Endothelial cell (in vitro differentiated cells): ENCODE measurements at regions not wholly inside any gene's neighbourhood (a gene's known extent, or its start where the extent isn't known, plus 50 kb on each side); places are given as distances from the start of the nearest gene placed in this dataset.

Experiments used
- DNase-seq: peaks from one replicate; pipeline ENCODE4 v3.0.0; 2021; ENCODE audit warnings: low spot score
- H3K27ac Mint-ChIP-seq: one replicate; pipeline ENCODE4 v1.8.0; 2021; ENCODE audit warnings: mixed read lengths, inconsistent platforms; ENCODE audit not compliant: unreplicated experiment
- H3K27me3 Mint-ChIP-seq: one replicate; pipeline ENCODE4 v1.8.0; 2021; ENCODE audit warnings: mild to moderate bottlenecking, moderate library complexity, mixed read lengths, inconsistent platforms; ENCODE audit not compliant: unreplicated experiment
- H3K36me3 Mint-ChIP-seq: one replicate; pipeline ENCODE4 v1.8.0; 2021; ENCODE audit warnings: mild to moderate bottlenecking, low read depth, mixed read lengths, inconsistent platforms; ENCODE audit not compliant: unreplicated experiment
- H3K4me1 Mint-ChIP-seq: one replicate; pipeline ENCODE4 v1.8.0; 2021; ENCODE audit warnings: mild to moderate bottlenecking, mixed read lengths, inconsistent platforms; ENCODE audit not compliant: unreplicated experiment
- H3K4me3 Mint-ChIP-seq: one replicate; pipeline ENCODE4 v1.8.0; 2021; ENCODE audit warnings: mild to moderate bottlenecking, mixed read lengths, inconsistent platforms; ENCODE audit not compliant: unreplicated experiment
- H3K9me3 Mint-ChIP-seq: one replicate; pipeline ENCODE4 v1.8.0; 2021; ENCODE audit warnings: mixed read lengths, inconsistent platforms; ENCODE audit not compliant: unreplicated experiment
- TF ChIP-seq, protein P1 (sequence below): fragments of 200-600 bp; sonication (generic); IDR thresholded peaks from one replicate; pipeline ENCODE4 v1.5.0; 2021; ENCODE audit warnings: antibody characterized with exemption; ENCODE audit not compliant: unreplicated experiment

DNA sequence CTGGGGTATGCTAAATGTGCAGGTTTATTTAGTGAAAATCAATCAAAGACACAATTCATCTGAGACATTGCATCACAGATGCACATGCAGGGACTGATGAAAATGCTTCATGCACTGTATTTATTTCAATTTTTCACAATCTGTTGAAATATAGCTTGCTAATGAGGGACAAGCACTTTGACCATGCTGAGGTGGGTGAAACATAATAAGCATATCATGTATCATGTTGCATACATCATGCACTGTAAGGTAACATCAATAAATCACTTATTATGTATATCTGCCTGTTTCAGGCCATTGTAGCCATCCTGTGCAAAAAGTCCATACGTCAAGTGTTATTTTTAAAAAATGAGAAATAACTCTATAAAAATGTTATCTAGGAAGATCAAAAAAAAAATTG lies 426.9 kb upstream of the PCDH15 start:
- DNase-seq: no peak
- TF ChIP-seq, protein P1, sequence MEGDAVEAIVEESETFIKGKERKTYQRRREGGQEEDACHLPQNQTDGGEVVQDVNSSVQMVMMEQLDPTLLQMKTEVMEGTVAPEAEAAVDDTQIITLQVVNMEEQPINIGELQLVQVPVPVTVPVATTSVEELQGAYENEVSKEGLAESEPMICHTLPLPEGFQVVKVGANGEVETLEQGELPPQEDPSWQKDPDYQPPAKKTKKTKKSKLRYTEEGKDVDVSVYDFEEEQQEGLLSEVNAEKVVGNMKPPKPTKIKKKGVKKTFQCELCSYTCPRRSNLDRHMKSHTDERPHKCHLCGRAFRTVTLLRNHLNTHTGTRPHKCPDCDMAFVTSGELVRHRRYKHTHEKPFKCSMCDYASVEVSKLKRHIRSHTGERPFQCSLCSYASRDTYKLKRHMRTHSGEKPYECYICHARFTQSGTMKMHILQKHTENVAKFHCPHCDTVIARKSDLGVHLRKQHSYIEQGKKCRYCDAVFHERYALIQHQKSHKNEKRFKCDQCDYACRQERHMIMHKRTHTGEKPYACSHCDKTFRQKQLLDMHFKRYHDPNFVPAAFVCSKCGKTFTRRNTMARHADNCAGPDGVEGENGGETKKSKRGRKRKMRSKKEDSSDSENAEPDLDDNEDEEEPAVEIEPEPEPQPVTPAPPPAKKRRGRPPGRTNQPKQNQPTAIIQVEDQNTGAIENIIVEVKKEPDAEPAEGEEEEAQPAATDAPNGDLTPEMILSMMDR: no peak
- no peak overlapping the region for H3K4me3 Mint-ChIP-seq
- no peaks in the 10 kb centered on the region for H3K36me3 Mint-ChIP-seq
- H3K9me3 Mint-ChIP-seq: no peaks in the 10 kb centered on the region
- H3K27me3 Mint-ChIP-seq: no peaks in the 10 kb centered on the region
- no peaks in the 10 kb centered on the region for H3K4me1 Mint-ChIP-seq
- no peak overlapping the region for H3K27ac Mint-ChIP-seq

DNA sequence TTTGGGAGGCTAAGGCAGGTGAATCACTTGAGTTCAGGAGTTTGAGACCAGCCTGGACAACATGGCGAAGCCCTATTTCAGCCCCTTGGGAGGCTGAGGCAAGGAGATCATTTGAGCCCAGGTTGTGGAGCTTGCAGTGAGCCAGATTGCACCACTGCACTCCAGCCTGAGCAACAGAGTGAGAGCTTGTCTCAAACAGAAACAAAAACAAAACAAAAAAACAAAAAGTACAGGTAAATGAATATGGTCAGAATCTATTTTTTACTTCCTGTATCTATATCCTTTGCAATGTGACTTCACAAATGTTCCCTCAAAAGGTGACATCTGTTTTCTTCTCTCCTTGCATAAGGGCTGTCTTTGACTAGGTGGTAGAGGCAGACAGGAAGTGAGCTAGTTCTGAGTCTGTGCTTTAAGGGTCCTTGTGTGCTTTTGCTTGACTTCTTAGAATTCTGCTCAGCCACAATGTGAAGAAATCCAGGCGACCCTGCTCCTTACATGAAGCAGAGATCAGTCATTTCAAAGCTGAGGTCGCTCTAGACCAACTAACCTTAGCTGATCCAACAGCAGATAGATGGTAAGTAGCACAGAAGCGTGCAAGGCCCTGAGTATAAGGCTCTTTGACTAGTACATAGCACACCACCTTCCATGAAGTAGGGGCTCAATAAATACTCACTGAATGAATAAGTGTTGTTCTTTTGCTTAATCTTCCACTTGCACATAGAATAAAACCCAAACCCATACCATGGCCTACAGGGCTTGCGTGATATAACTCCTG lies 423.2 kb upstream of the PCDH15 start:
- H3K36me3 Mint-ChIP-seq: no peaks in the 10 kb centered on the region
- no peaks in the 10 kb centered on the region for H3K9me3 Mint-ChIP-seq
- no peak for DNase-seq
- H3K27ac Mint-ChIP-seq: no peak overlapping the region
- H3K4me3 Mint-ChIP-seq: no peak overlapping the region
- no peaks in the 10 kb centered on the region for H3K27me3 Mint-ChIP-seq
- H3K4me1 Mint-ChIP-seq: no peaks in the 10 kb centered on the region
- TF ChIP-seq, protein P1: no peak

DNA sequence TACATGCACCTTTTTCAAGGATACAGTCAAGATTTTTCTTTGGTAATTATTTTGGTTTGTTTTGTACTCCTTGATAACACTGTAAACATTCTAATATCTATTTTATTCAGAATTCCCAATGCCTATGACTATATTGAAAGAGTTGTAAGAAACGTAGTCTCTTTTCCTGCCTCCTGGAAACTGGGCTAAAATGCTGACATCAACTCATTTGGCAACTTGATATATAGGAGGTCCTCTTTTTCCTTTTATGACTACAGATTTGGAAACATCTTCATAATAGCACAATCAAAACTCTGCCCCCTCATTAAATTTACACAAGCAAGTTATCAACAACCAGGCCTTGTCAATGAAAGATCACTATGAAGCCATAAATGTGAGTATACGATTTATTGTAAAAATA lies 422.3 kb upstream of the PCDH15 start:
- H3K36me3 Mint-ChIP-seq: no peaks in the 10 kb centered on the region
- TF ChIP-seq, protein P1: no peak
- no peak overlapping the region for H3K4me3 Mint-ChIP-seq

DNA sequence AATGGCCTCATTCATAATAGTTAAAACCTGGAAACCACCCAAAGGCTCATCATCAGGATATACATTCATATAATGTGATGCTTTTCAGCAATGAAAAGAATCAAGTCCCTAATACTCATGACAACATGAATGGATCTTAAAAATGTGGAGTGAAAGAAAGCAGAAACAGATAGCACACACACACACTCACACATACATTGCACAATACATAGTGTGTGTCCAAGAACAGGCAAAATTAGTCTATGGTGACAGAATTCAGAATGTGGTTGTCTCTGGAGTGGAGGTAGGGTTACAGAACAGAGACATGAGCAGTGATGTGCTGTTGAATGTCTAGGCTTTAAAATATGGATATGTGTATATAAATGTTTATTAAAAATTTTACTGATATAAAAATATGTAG lies 419.9 kb upstream of the PCDH15 start:
- TF ChIP-seq, protein P1: no peak
- Mint-ChIP-seq H3K27me3 (no peaks in the 10 kb centered on the region), H3K36me3 (no peaks in the 10 kb centered on the region), H3K9me3 (no peaks in the 10 kb centered on the region), H3K27ac (no peak overlapping the region), H3K4me1 (no peaks in the 10 kb centered on the region), H3K4me3 (no peak overlapping the region)
- no peak for DNase-seq

More for the DNA sequence above, 422.3 kb upstream of the PCDH15 start:
- H3K27me3 Mint-ChIP-seq: no peaks in the 10 kb centered on the region
- no peaks in the 10 kb centered on the region for H3K9me3 Mint-ChIP-seq
- DNase-seq: no peak
- no peak overlapping the region for H3K27ac Mint-ChIP-seq
- H3K4me1 Mint-ChIP-seq: no peaks in the 10 kb centered on the region

DNA sequence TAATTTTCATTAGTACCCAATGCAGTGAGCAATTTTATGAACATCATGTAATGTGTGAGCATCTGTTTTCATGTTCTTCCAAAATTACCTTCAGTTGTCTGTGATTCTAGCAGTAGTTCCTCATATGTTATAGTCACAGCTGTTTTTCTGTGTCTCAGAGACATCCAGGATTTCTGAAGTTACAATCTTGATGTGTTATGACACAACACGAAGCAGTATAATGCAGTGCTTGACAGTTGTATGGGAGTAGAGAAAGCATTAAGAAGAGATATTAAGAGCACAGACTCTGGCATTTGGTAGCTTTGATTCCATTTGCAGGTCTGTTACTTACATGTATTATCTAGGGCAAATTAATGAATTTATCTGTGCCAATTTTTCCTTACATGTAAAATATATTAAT lies 414.7 kb upstream of the PCDH15 start:
- no peaks in the 10 kb centered on the region for H3K27me3 Mint-ChIP-seq
- H3K36me3 Mint-ChIP-seq: no peaks in the 10 kb centered on the region
- TF ChIP-seq, protein P1: no peak
- no peak overlapping the region for H3K27ac Mint-ChIP-seq
- H3K9me3 Mint-ChIP-seq: no peaks in the 10 kb centered on the region
- H3K4me3 Mint-ChIP-seq: no peak overlapping the region
- no peaks in the 10 kb centered on the region for H3K4me1 Mint-ChIP-seq
- DNase-seq: no peak
